ENCODE measurements at regions not wholly inside any gene's neighbourhood (a gene's known extent, or its start where the extent isn't known, plus 50 kb on each side); places are given as distances from the start of the nearest gene placed in this dataset.
"Not testable (repeated sequence)": the region's sequence is repeated elsewhere in the genome, so short reads cannot be mapped to it uniquely, and the experiment has no call there.

- Histone ChIP-seq H3K4me3 (replicated peaks in 1 of 3; ENCODE audit: insufficient read depth in 1 of 3, low read depth in 1 of 3, low read length in 3 of 3) (no peak overlapping the region), H3K9ac (replicated peaks; ENCODE audit: extremely low read depth, insufficient read depth, low read length) (no peak overlapping the region), H3K4me1 (ENCODE audit: control insufficient read depth, extremely low read depth, insufficient read depth, low read length) (no peaks in the 10 kb centered on the region), H2AFZ (ENCODE audit: low read depth, low read length) (no peak overlapping the region), H3K27ac (ENCODE audit: insufficient read depth, low read depth, low read length) (no peak overlapping the region), H3K36me3 (ENCODE audit: control insufficient read depth in 2 of 2, extremely low read depth in 1 of 2, insufficient read depth in 2 of 2, low read length in 2 of 2) (no peaks in the 10 kb centered on the region), H4K20me1 (replicated peaks; ENCODE audit: control insufficient read depth, extremely low read depth, insufficient read depth, low read length) (no peaks in the 10 kb centered on the region), H3K27me3 (ENCODE audit: control insufficient read depth in 2 of 2, insufficient read depth in 2 of 2, low read length in 2 of 2) (no peaks in the 10 kb centered on the region), H3K9me3 (replicated peaks; ENCODE audit: control insufficient read depth, insufficient read depth, low read length) (no peaks in the 10 kb centered on the region), H3K79me2 (ENCODE audit: control insufficient read depth, insufficient read depth, low read length) (no peaks in the 10 kb centered on the region), H3K4me2 (ENCODE audit: insufficient read depth, low read length) (no peak overlapping the region), H3K9me1 (replicated peaks; ENCODE audit: control insufficient read depth, extremely low read depth, insufficient read depth, low read length) (no peaks in the 10 kb centered on the region)
- ChIA-PET CTCF (no interaction called here), POLR2A (no interaction called here)
- no peak for TF ChIP-seq MAX (IDR thresholded peaks at IDR 0.05; ENCODE audit: insufficient read depth, insufficient read length)
- no peak for TF ChIP-seq FOS (IDR thresholded peaks at IDR 0.05; ENCODE audit: borderline replicate concordance, insufficient read depth, low read length)
- no peak for TF ChIP-seq POLR2AphosphoS5 (IDR thresholded peaks at IDR 0.05; ENCODE audit: insufficient read depth, low read depth, low read length)
- no peak for TF ChIP-seq GATA2 (IDR thresholded peaks at IDR 0.05; ENCODE audit: insufficient read depth, insufficient read length, low read depth, low read length)
- no peak for TF ChIP-seq JUN (IDR thresholded peaks at IDR 0.05; ENCODE audit: borderline replicate concordance, insufficient read depth, insufficient read length, low read depth)
- TF ChIP-seq CTCF (IDR thresholded peaks at IDR 0.05; ENCODE audit: extremely low read depth in 1 of 2, insufficient read depth in 1 of 2, low read depth in 1 of 2, low read length in 2 of 2), result no peak
- TF ChIP-seq EZH2 (IDR thresholded peaks at IDR 0.05; ENCODE audit: borderline replicate concordance, low read depth, low read length, severe bottlenecking), result no peak
- TF ChIP-seq POLR2A (IDR thresholded peaks at IDR 0.05; ENCODE audit: low read depth, low read length), result no peak
- TF ChIP-seq MYC (IDR thresholded peaks at IDR 0.05; ENCODE audit: low read depth, low read length), result no peak
- dilution Hi-C loops (cut with MboI; ENCODE audit: extremely low pct_ligation_motif_present, low sequenced_read_pairs) (no loop called here), intact Hi-C loops (cut with micrococcal nuclease) (no loop called here)
- BruUV-seq (replicated peaks), result no TSS peak
- FAIRE-seq (no peak), DNase-seq (ENCODE audit: low read depth, low spot score) (no peak)
Observed at GRCh38 chr11:101241160-101241795, 111.7 kb upstream of the PGR start.

- POLR2A ChIA-PET; H3K27me3 ChIP-seq (ENCODE audit: control insufficient read depth in 2 of 2, insufficient read depth in 2 of 2, low read length in 2 of 2); H3K27ac ChIP-seq (ENCODE audit: insufficient read depth, low read depth, low read length); intact Hi-C loops (cut with micrococcal nuclease); BruUV-seq (replicated peaks); DNase-seq (ENCODE audit: low read depth, low spot score); H3K79me2 ChIP-seq (ENCODE audit: control insufficient read depth, insufficient read depth, low read length); H3K9ac ChIP-seq (replicated peaks; ENCODE audit: extremely low read depth, insufficient read depth, low read length); H2AFZ ChIP-seq (ENCODE audit: low read depth, low read length); H3K4me1 ChIP-seq (ENCODE audit: control insufficient read depth, extremely low read depth, insufficient read depth, low read length); H4K20me1 ChIP-seq (replicated peaks; ENCODE audit: control insufficient read depth, extremely low read depth, insufficient read depth, low read length); dilution Hi-C loops (cut with MboI; ENCODE audit: extremely low pct_ligation_motif_present, low sequenced_read_pairs); H3K9me3 ChIP-seq (replicated peaks; ENCODE audit: control insufficient read depth, insufficient read depth, low read length); H3K9me1 ChIP-seq (replicated peaks; ENCODE audit: control insufficient read depth, extremely low read depth, insufficient read depth, low read length); H3K4me2 ChIP-seq (ENCODE audit: insufficient read depth, low read length); H3K36me3 ChIP-seq (ENCODE audit: control insufficient read depth in 2 of 2, extremely low read depth in 1 of 2, insufficient read depth in 2 of 2, low read length in 2 of 2); H3K4me3 ChIP-seq (replicated peaks in 1 of 3; ENCODE audit: insufficient read depth in 1 of 3, low read depth in 1 of 3, low read length in 3 of 3); CTCF ChIA-PET; FAIRE-seq: not testable (repeated sequence)
Observed at GRCh38 chr11:101231207-101231834, 101.7 kb upstream of the PGR start.
